Naive thymus-derived CD8-positive, alpha-beta T cell (primary cell): ENCODE measurements at regions not wholly inside any gene's neighbourhood (a gene's known extent, or its start where the extent isn't known, plus 50 kb on each side); places are given as distances from the start of the nearest gene placed in this dataset.

ENCODE experiments used
- ATAC-seq, 2 donors: fragments of 150-1000 bp; cut with Tn5 transposase in 1 of 2; sonication (Bioruptor Pico), chemical (Tn5 transposase) in 1 of 2; 1 replicate in 1 of 2; 2 replicates in 1 of 2; pipeline ENCODE4 v1.10.0; 2021; ENCODE audit warnings: mild to moderate bottlenecking in 2 of 2, moderate library complexity in 2 of 2
- POLR2A ChIA-PET: fragments of 350-600 bp; sonication (Branson Sonifier 250); formaldehyde crosslinking; loops from one replicate; lab custom pipeline; 2021; ENCODE audit warnings: antibody characterized with exemption; lab: Charles Lee
- DNase-seq, 10 donors: peaks; one replicate each; pipeline versions ENCODE4 v3.0.0 to v3.0.0-alpha.2; 2020 to 2022
- H3K27ac Mint-ChIP-seq, 10 donors: one replicate each; pipeline ENCODE4 v1.8.0; 2020 to 2022; ENCODE audit warnings: mild to moderate bottlenecking in 10 of 10, mixed read lengths in 10 of 10, moderate library complexity in 4 of 10, inconsistent platforms in 1 of 10
- H3K27me3 Mint-ChIP-seq, 5 donors: one replicate each; pipeline ENCODE4 v1.8.0; 2021 to 2022; ENCODE audit warnings: mixed read lengths in 5 of 5
- H3K36me3 Mint-ChIP-seq, 3 donors: one replicate each; pipeline ENCODE4 v1.8.0; 2020 to 2022; ENCODE audit warnings: mixed read lengths in 3 of 3, mild to moderate bottlenecking in 2 of 3, inconsistent platforms in 1 of 3
- H3K4me1 Mint-ChIP-seq, 4 donors: one replicate each; pipeline ENCODE4 v1.8.0; 2021 to 2022; ENCODE audit warnings: mixed read lengths in 4 of 4
- H3K4me3 Mint-ChIP-seq, 10 donors: one replicate each; pipeline ENCODE4 v1.8.0; 2020 to 2022; ENCODE audit warnings: mild to moderate bottlenecking in 10 of 10, mixed read lengths in 10 of 10, moderate library complexity in 6 of 10, inconsistent platforms in 1 of 10
- H3K9me3 Mint-ChIP-seq, 9 donors: one replicate each; pipeline ENCODE4 v1.8.0; 2020 to 2022; ENCODE audit warnings: mixed read lengths in 9 of 9, mild to moderate bottlenecking in 3 of 9, inconsistent platforms in 1 of 9, moderate library complexity in 1 of 9

- H3K27ac Mint-ChIP-seq, result no peak overlapping the region
- POLR2A ChIA-PET, result no interaction called here
- no peak for ATAC-seq
- H3K4me3 Mint-ChIP-seq, result no peak overlapping the region
- H3K4me1 Mint-ChIP-seq, result no peaks in the 10 kb centered on the region
- peaks cover 0 to under 1% (median 0%) of the 10 kb centered on the region in 3 donors for H3K36me3 Mint-ChIP-seq
- DNase-seq, result no peak
- H3K27me3 Mint-ChIP-seq, result peaks cover 0 to 4% (median 0%) of the 10 kb centered on the region in 5 donors
- peaks cover 0 to 10% (median 0%) of the 10 kb centered on the region in 9 donors for H3K9me3 Mint-ChIP-seq
These were observed 336.9 kb upstream of the PIK3C3 start for GRCh38 chr18:41618147-41618546.

- Mint-ChIP-seq H3K9me3 (peaks cover 0 to 10% (median 0%) of the 10 kb centered on the region in 9 donors), H3K36me3 (peaks cover 0 to 3% (median 0%) of the 10 kb centered on the region in 3 donors), H3K4me3 (no peak overlapping the region), H3K27me3 (peaks cover 0 to 4% (median 0%) of the 10 kb centered on the region in 5 donors), H3K4me1 (no peaks in the 10 kb centered on the region), H3K27ac (no peak overlapping the region)
- POLR2A ChIA-PET, result no interaction called here
- no peak for DNase-seq
- no peak for ATAC-seq
These were observed 337.4 kb upstream of the PIK3C3 start for GRCh38 chr18:41617647-41618046.

- Mint-ChIP-seq H3K36me3 (peaks cover 0 to 8% (median 0%) of the 10 kb centered on the region in 3 donors), H3K4me3 (no peak overlapping the region), H3K27ac (no peak overlapping the region), H3K27me3 (peaks cover 0 to 4% (median 0%) of the 10 kb centered on the region in 5 donors), H3K4me1 (no peaks in the 10 kb centered on the region), H3K9me3 (peaks cover 0 to 17% (median 4%) of the 10 kb centered on the region in 9 donors)
- POLR2A ChIA-PET, result no interaction called here
- DNase-seq (no peak), ATAC-seq (no peak)
These were observed 341.9 kb upstream of the PIK3C3 start for GRCh38 chr18:41613003-41613609.

- no peak for DNase-seq
- no peak for ATAC-seq
- Mint-ChIP-seq H3K36me3 (peaks cover 0 to 4% (median 0%) of the 10 kb centered on the region in 3 donors), H3K4me3 (no peak overlapping the region), H3K27ac (no peak overlapping the region), H3K9me3 (peaks cover 0 to 26% (median 8%) of the 10 kb centered on the region in 9 donors), H3K4me1 (no peaks in the 10 kb centered on the region), H3K27me3 (peaks cover 0 to 4% (median 0%) of the 10 kb centered on the region in 5 donors)
- POLR2A ChIA-PET, result no interaction called here
These were observed 350.1 kb upstream of the PIK3C3 start for GRCh38 chr18:41604964-41605363.

GRCh38 chr18:41602034-41602433 lies 353.0 kb upstream of the PIK3C3 start:
- POLR2A ChIA-PET, result no interaction called here
- H3K4me1 Mint-ChIP-seq, result no peaks in the 10 kb centered on the region
- no peaks in the 10 kb centered on the region for H3K36me3 Mint-ChIP-seq

GRCh38 chr18:41600693-41601391 lies 354.2 kb upstream of the PIK3C3 start:
- Mint-ChIP-seq H3K9me3 (peaks cover 0 to 18% (median 0%) of the 10 kb centered on the region in 9 donors), H3K4me1 (no peaks in the 10 kb centered on the region), H3K27me3 (no peaks in the 10 kb centered on the region), H3K36me3 (no peaks in the 10 kb centered on the region), H3K4me3 (no peak overlapping the region), H3K27ac (no peak overlapping the region)
- ATAC-seq (no peak), DNase-seq (no peak)
- POLR2A ChIA-PET, result no interaction called here

More at GRCh38 chr18:41602034-41602433, 353.0 kb upstream of the PIK3C3 start:
- Mint-ChIP-seq H3K4me3 (no peak overlapping the region), H3K9me3 (peaks cover 0 to 18% (median 6%) of the 10 kb centered on the region in 9 donors), H3K27me3 (no peaks in the 10 kb centered on the region), H3K27ac (no peak overlapping the region)
- DNase-seq (no peak), ATAC-seq (no peak)

- ATAC-seq, result no peak
- no peaks in the 10 kb centered on the region for H3K36me3 Mint-ChIP-seq
These were observed 355.6 kb upstream of the PIK3C3 start for GRCh38 chr18:41599466-41599865.

GRCh38 chr18:41594582-41594981 lies 360.5 kb upstream of the PIK3C3 start:
- no peak overlapping the region for H3K27ac Mint-ChIP-seq
- POLR2A ChIA-PET, result no interaction called here
- DNase-seq (no peak), ATAC-seq (no peak)
- H3K9me3 Mint-ChIP-seq, result peaks cover 0 to 9% (median 0%) of the 10 kb centered on the region in 9 donors
- H3K4me3 Mint-ChIP-seq, result no peak overlapping the region
- no peaks in the 10 kb centered on the region for H3K36me3 Mint-ChIP-seq
- no peaks in the 10 kb centered on the region for H3K4me1 Mint-ChIP-seq
- no peaks in the 10 kb centered on the region for H3K27me3 Mint-ChIP-seq

More at GRCh38 chr18:41599466-41599865, 355.6 kb upstream of the PIK3C3 start:
- Mint-ChIP-seq H3K4me1 (no peaks in the 10 kb centered on the region), H3K9me3 (peaks cover 0 to 18% (median 2%) of the 10 kb centered on the region in 9 donors), H3K27ac (no peak overlapping the region), H3K4me3 (no peak overlapping the region), H3K27me3 (no peaks in the 10 kb centered on the region)
- DNase-seq, result no peak
- POLR2A ChIA-PET, result no interaction called here

- no peak overlapping the region for H3K27ac Mint-ChIP-seq
- peaks cover 0 to 9% (median 0%) of the 10 kb centered on the region in 9 donors for H3K9me3 Mint-ChIP-seq
- H3K27me3 Mint-ChIP-seq, result no peaks in the 10 kb centered on the region
- H3K4me3 Mint-ChIP-seq, result no peak overlapping the region
- POLR2A ChIA-PET, result no interaction called here
- H3K4me1 Mint-ChIP-seq, result no peaks in the 10 kb centered on the region
- ATAC-seq (no peak), DNase-seq (no peak)
- no peaks in the 10 kb centered on the region for H3K36me3 Mint-ChIP-seq
These were observed 361.8 kb upstream of the PIK3C3 start for GRCh38 chr18:41593171-41593675.

GRCh38 chr18:41587976-41588375 lies 367.1 kb upstream of the PIK3C3 start:
- Mint-ChIP-seq H3K36me3 (no peaks in the 10 kb centered on the region), H3K4me1 (no peaks in the 10 kb centered on the region), H3K4me3 (no peak overlapping the region), H3K27me3 (no peaks in the 10 kb centered on the region), H3K27ac (no peak overlapping the region), H3K9me3 (peaks cover 0 to 4% (median 2%) of the 10 kb centered on the region in 9 donors)
- POLR2A ChIA-PET, result no interaction called here
- ATAC-seq (no peak), DNase-seq (no peak)

- DNase-seq, result no peak
- H3K27me3 Mint-ChIP-seq, result no peaks in the 10 kb centered on the region
- no peak overlapping the region for H3K4me3 Mint-ChIP-seq
- peaks cover 0 to 4% (median 2%) of the 10 kb centered on the region in 9 donors for H3K9me3 Mint-ChIP-seq
- ATAC-seq, result no peak
- H3K4me1 Mint-ChIP-seq, result no peaks in the 10 kb centered on the region
- POLR2A ChIA-PET, result no interaction called here
- H3K36me3 Mint-ChIP-seq, result no peaks in the 10 kb centered on the region
- no peak overlapping the region for H3K27ac Mint-ChIP-seq
These were observed 369.5 kb upstream of the PIK3C3 start for GRCh38 chr18:41585512-41585911.

- H3K27me3 Mint-ChIP-seq, result no peaks in the 10 kb centered on the region
- H3K9me3 Mint-ChIP-seq, result peaks cover 0 to 5% (median 0%) of the 10 kb centered on the region in 9 donors
- ATAC-seq (no peak), DNase-seq (no peak)
- no peak overlapping the region for H3K4me3 Mint-ChIP-seq
- POLR2A ChIA-PET, result no interaction called here
- H3K4me1 Mint-ChIP-seq, result no peaks in the 10 kb centered on the region
- H3K27ac Mint-ChIP-seq, result no peak overlapping the region
- no peaks in the 10 kb centered on the region for H3K36me3 Mint-ChIP-seq
These were observed 375.8 kb upstream of the PIK3C3 start for GRCh38 chr18:41579185-41579584.

- H3K4me3 Mint-ChIP-seq, result no peak overlapping the region
- ATAC-seq (no peak), DNase-seq (no peak)
- POLR2A ChIA-PET, result no interaction called here
- no peaks in the 10 kb centered on the region for H3K4me1 Mint-ChIP-seq
- no peaks in the 10 kb centered on the region for H3K27me3 Mint-ChIP-seq
- H3K27ac Mint-ChIP-seq, result no peak overlapping the region
- peaks cover 0 to 5% (median 0%) of the 10 kb centered on the region in 9 donors for H3K9me3 Mint-ChIP-seq
- H3K36me3 Mint-ChIP-seq, result no peaks in the 10 kb centered on the region
These were observed 377.5 kb upstream of the PIK3C3 start for GRCh38 chr18:41577529-41577928.
